K562 (cell line): ENCODE measurements at regions not wholly inside any gene's neighbourhood (a gene's known extent, or its start where the extent isn't known, plus 50 kb on each side); places are given as distances from the start of the nearest gene placed in this dataset.

ENCODE experiments used
- ATAC-seq: fragments of 200-7000 bp; cut with Tn5 transposase; 3 replicates; pipeline ENCODE4 v1.9.1; 2020; ENCODE audit warnings: moderate library complexity
- BruUV-seq: library from RNA; stranded (reverse); fragments of 400-500 nt; replicated peaks from 2 replicates; lab custom pipeline; 2021; lab: Mats Ljungman, UMichigan
- CTCF ChIA-PET: fragments of 300-600 bp; formaldehyde crosslinking; extraction: SDS; loops from one replicate; lab custom pipeline; 2021; ENCODE audit warnings: low intra/inter-chr PET ratio; lab: Yijun Ruan, JAX
- POLR2A ChIA-PET: fragments of 300-600, 350-650 bp; sonication (Branson Sonifier 250); formaldehyde crosslinking; extraction: SDS; loops from one replicate; lab custom pipeline; 2021; ENCODE audit warnings: antibody characterized with exemption, inconsistent platforms; lab: Yijun Ruan, JAX
- DNase-seq, 4 experiments: peaks; one replicate each; pipeline versions ENCODE4 v3.0.0 to v3.0.0-alpha.2; 2011 to 2018; ENCODE audit warnings: low spot score in 3 of 4, mixed read lengths in 3 of 4; ENCODE audit errors: extremely low read depth in 1 of 4
- FAIRE-seq: peaks from 2 replicates; lab custom pipeline; 2011; peaks lifted over from hg19 to GRCh38; lab: Jason Lieb, UNC
- H2AFZ ChIP-seq: 2 replicates; pipeline ENCODE4 v1.6.0; 2011; ENCODE audit warnings: low read depth, low read length, control low read depth, inconsistent platforms
- H3K27ac ChIP-seq: fragments of 200-600 bp; 3 replicates; pipeline ENCODE4 v1.8.0; 2011; ENCODE audit warnings: low read depth, mild to moderate bottlenecking, control low read depth, inconsistent platforms, low read length, moderate library complexity, mixed read lengths; ENCODE audit errors: extremely low read depth
- H3K27me3 ChIP-seq, 2 experiments: fragments of 300-600 bp in 1 of 2; 2 replicates in 1 of 2; 3 replicates in 1 of 2; pipeline versions ENCODE4 v1.6.0 to v1.8.0; 2011; ENCODE audit warnings: inconsistent platforms in 2 of 2, low read length in 2 of 2, mild to moderate bottlenecking in 1 of 2, mixed read lengths in 1 of 2, moderate library complexity in 1 of 2; ENCODE audit not compliant: control insufficient read depth in 2 of 2, insufficient read depth in 2 of 2
- H3K36me3 ChIP-seq: fragments of 300-600 bp; 3 replicates; pipeline ENCODE4 v1.8.0; 2011; ENCODE audit warnings: mild to moderate bottlenecking, low read length, inconsistent platforms; ENCODE audit not compliant: control insufficient read depth, insufficient read depth
- H3K4me1 ChIP-seq, 2 experiments: fragments of 200-600 bp in 1 of 2; replicated peaks in 1 of 2; 2 replicates in 1 of 2; 3 replicates in 1 of 2; pipeline versions ENCODE4 v1.5.1 to v1.8.0; 2011; ENCODE audit warnings: inconsistent platforms in 2 of 2, low read length in 2 of 2, mild to moderate bottlenecking in 1 of 2, mixed read lengths in 1 of 2, moderate library complexity in 1 of 2; ENCODE audit not compliant: control insufficient read depth in 2 of 2, insufficient read depth in 2 of 2
- H3K4me2 ChIP-seq: 2 replicates; pipeline ENCODE4 v1.6.1; 2011; ENCODE audit warnings: low read length, control low read depth, inconsistent platforms, mixed read lengths; ENCODE audit not compliant: insufficient read depth
- H3K4me3 ChIP-seq: fragments of 200-600 bp; sonication (generic), shearing (Covaris generic); 2 replicates; pipeline ENCODE4 v1.5.1; 2016; ENCODE audit warnings: control low read depth, inconsistent platforms
- H3K79me2 ChIP-seq: fragments of 200-600 bp; 3 replicates; pipeline ENCODE4 v1.8.0; 2011; ENCODE audit warnings: low read length, inconsistent platforms; ENCODE audit not compliant: control insufficient read depth, insufficient read depth
- H3K9ac ChIP-seq, 2 experiments: 2 replicates each; pipeline versions ENCODE4 v1.6.0 to v1.6.1; 2011; ENCODE audit warnings: low read depth in 2 of 2, low read length in 2 of 2, control low read depth in 1 of 2, inconsistent platforms in 1 of 2, mild to moderate bottlenecking in 1 of 2, mixed read lengths in 1 of 2; ENCODE audit not compliant: insufficient read depth in 1 of 2
- H3K9me1 ChIP-seq: one replicate; pipeline ENCODE4 v1.6.0; 2011; ENCODE audit warnings: inconsistent platforms, mild to moderate bottlenecking, low read length, moderate library complexity; ENCODE audit not compliant: control insufficient read depth, insufficient read depth
- H3K9me3 ChIP-seq: replicated peaks from 2 replicates; pipeline ENCODE4 v1.5.1; 2011; ENCODE audit warnings: low read depth, low read length, inconsistent platforms; ENCODE audit not compliant: control insufficient read depth, insufficient read depth
- H4K20me1 ChIP-seq: replicated peaks from 2 replicates; pipeline ENCODE4 v1.6.1; 2011; ENCODE audit warnings: low read length, inconsistent platforms, mixed read lengths; ENCODE audit not compliant: control insufficient read depth, insufficient read depth
- ATF7 ChIP-seq: fragments of 450-650 bp; IDR thresholded peaks from 2 replicates; pipeline ENCODE4 v1.7.1; 2014; ENCODE audit warnings: mild to moderate bottlenecking, moderate library complexity
- FOXM1 ChIP-seq, 2 experiments: fragments of 450-650 bp in 1 of 2; sonication (generic) in 1 of 2; formaldehyde crosslinking in 1 of 2; IDR thresholded peaks; 2 replicates each; pipeline versions ENCODE4 v1.6.1 to v1.9.0; 2017 to 2022; ENCODE audit warnings: low read depth in 2 of 2, mild to moderate bottlenecking in 2 of 2, missing genetic modification reagents in 1 of 2, moderate library complexity in 1 of 2
- HDAC2 ChIP-seq: fragments of 450-650 bp; IDR thresholded peaks from 2 replicates; pipeline ENCODE4 v1.6.1; 2016; ENCODE audit warnings: mild to moderate bottlenecking
- PHB ChIP-seq: fragments of 250-450 bp; sonication (Bioruptor Pico); IDR thresholded peaks from 2 replicates; pipeline ENCODE4 v1.5.0; 2021
- ZNF780A ChIP-seq: fragments of 250-450 bp; sonication (Bioruptor Pico); IDR thresholded peaks from 2 replicates; pipeline ENCODE4 v1.5.0; 2021; ENCODE audit warnings: mild to moderate bottlenecking
- WGBS: fragments of 100-300 bp; shearing (Covaris generic); methylation state at CpG from one replicate; pipeline ENCODE4 v1.1.6; 2016; ENCODE audit warnings: low coverage, mixed read lengths; ENCODE audit not compliant: insufficient coverage; ENCODE audit errors: missing lambda C conversion rate; 5-methylcytosine and 5-hydroxymethylcytosine counted together
- in situ Hi-C: fragments of 300-500 bp; cut with MboI; formaldehyde crosslinking; loops from 4 replicates; pipeline ENCODE4 v1.15.0; 2018; ENCODE audit warnings: inconsistent platforms, mixed read lengths
- intact Hi-C: fragments of 100-400 bp; cut with micrococcal nuclease; formaldehyde crosslinking; loops from 2 replicates; pipeline ENCODE4 v1.14.2; 2022
- TF ChIP-seq, protein P1 (sequence below): sonication (generic); formaldehyde crosslinking; IDR thresholded peaks from 2 replicates; pipeline ENCODE4 v1.4.0; 2020; ENCODE audit warnings: mild to moderate bottlenecking, missing genetic modification reagents

DNA sequence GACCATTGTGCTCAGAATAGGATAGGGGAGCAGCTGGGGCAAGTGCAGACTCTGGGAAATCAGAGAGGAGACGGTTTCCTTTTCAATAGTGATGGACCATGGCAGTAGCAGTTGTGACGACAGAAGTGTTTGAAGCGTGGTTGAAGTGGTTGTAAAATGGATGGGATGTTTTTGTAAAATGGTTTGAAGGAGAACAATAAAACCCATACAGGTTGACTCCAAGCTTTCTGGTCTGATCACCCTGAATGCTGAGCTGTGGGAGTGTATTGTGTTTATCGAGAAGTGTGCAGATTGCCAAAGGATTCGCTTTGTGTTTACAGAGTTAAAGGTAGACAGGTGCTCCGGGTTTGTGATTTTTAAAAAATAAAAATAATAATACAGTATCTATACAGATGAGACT is 255.2 kb upstream of the SULF2 start:
- Histone ChIP-seq H3K27me3 (peaks cover 0 to 14% of the 10 kb centered on the region in 2 experiments; a peak in 2 of 5 replicates), H3K27ac (no peak overlapping the region), H3K4me1 (no peaks in the 10 kb centered on the region), H4K20me1 (no peaks in the 10 kb centered on the region), H3K9me3 (no peaks in the 10 kb centered on the region), H3K4me3 (no peak overlapping the region), H3K79me2 (no peaks in the 10 kb centered on the region), H3K9me1 (no peaks in the 10 kb centered on the region), H2AFZ (no peak overlapping the region), H3K4me2 (no peak overlapping the region), H3K36me3 (no peaks in the 10 kb centered on the region), H3K9ac (no peak overlapping the region)
- ATAC-seq (no peak), DNase-seq (no peak), FAIRE-seq (no peak)
- no peak for TF ChIP-seq ZNF780A (CRISPR knock-in tag)
- no peak for TF ChIP-seq ATF7
- no peak for TF ChIP-seq PHB (CRISPR knock-in tag)
- no peak for TF ChIP-seq FOXM1 (IDR thresholded peaks at IDR 0.05; ENCODE audit: low read depth)
- no peak for TF ChIP-seq FOXM1 (CRISPR knock-in tag; IDR thresholded peaks at IDR 0.05; ENCODE audit: low read depth)
- no peak for TF ChIP-seq HDAC2
- TF ChIP-seq, protein P1, sequence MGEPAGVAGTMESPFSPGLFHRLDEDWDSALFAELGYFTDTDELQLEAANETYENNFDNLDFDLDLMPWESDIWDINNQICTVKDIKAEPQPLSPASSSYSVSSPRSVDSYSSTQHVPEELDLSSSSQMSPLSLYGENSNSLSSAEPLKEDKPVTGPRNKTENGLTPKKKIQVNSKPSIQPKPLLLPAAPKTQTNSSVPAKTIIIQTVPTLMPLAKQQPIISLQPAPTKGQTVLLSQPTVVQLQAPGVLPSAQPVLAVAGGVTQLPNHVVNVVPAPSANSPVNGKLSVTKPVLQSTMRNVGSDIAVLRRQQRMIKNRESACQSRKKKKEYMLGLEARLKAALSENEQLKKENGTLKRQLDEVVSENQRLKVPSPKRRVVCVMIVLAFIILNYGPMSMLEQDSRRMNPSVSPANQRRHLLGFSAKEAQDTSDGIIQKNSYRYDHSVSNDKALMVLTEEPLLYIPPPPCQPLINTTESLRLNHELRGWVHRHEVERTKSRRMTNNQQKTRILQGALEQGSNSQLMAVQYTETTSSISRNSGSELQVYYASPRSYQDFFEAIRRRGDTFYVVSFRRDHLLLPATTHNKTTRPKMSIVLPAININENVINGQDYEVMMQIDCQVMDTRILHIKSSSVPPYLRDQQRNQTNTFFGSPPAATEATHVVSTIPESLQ (CRISPR knock-in tag) = no peak
- no TSS peak for BruUV-seq
- in situ Hi-C loops = no loop called here
- CTCF ChIA-PET = no interaction called here
- WGBS = 2% methylated on average over 6 of the region's 6 CpGs
- POLR2A ChIA-PET = interaction anchor here (1.5 kb wide), 1 partner anchor 10 kb away, joined by 5 read pairs; no protein-coding TSS in a partner anchor
- intact Hi-C loops = no loop called here
